HEK293T (cell line): ENCODE measurements at regions not wholly inside any gene's neighbourhood (a gene's known extent, or its start where the extent isn't known, plus 50 kb on each side); places are given as distances from the start of the nearest gene placed in this dataset.

Experiments
- CTCF ChIA-PET: fragments of 350-600 bp; formaldehyde crosslinking; extraction: SDS; loops from one replicate; lab custom pipeline; 2021; ENCODE audit warnings: antibody characterized with exemption, inconsistent platforms; lab: Yijun Ruan, JAX
- POLR2A ChIA-PET: fragments of 350-600 bp; formaldehyde crosslinking; extraction: SDS; loops from one replicate; lab custom pipeline; 2020; ENCODE audit warnings: antibody characterized with exemption, inconsistent platforms; lab: Yijun Ruan, JAX
- DNase-seq: peaks from one replicate; pipeline ENCODE4 v3.0.0; 2012; ENCODE audit warnings: mixed read lengths; ENCODE audit errors: extremely low spot score
- ARNT ChIP-seq: fragments of 450-650 bp; IDR thresholded peaks from 2 replicates; pipeline ENCODE4 v1.6.1; 2017; ENCODE audit warnings: mild to moderate bottlenecking
- BHLHE40 ChIP-seq: fragments of 450-650 bp; IDR thresholded peaks from 2 replicates; pipeline ENCODE4 v1.6.1; 2016; ENCODE audit warnings: mild to moderate bottlenecking, moderate library complexity, borderline replicate concordance
- CTBP1 ChIP-seq: fragments of 450-650 bp; IDR thresholded peaks from 2 replicates; pipeline ENCODE4 v1.6.1; 2016; ENCODE audit warnings: borderline replicate concordance
- ELF4 ChIP-seq: fragments of 450-650 bp; IDR thresholded peaks from 2 replicates; pipeline ENCODE4 v1.6.1; 2017; ENCODE audit warnings: antibody characterized with exemption
- FOXA1 ChIP-seq: fragments of 450-650 bp; IDR thresholded peaks from 2 replicates; pipeline ENCODE4 v1.6.1; 2016; ENCODE audit warnings: mild to moderate bottlenecking
- FOXK2 ChIP-seq: fragments of 450-650 bp; IDR thresholded peaks from 2 replicates; pipeline ENCODE4 v1.6.1; 2016; ENCODE audit warnings: mild to moderate bottlenecking
- FOXM1 ChIP-seq: fragments of 450-650 bp; IDR thresholded peaks from 2 replicates; pipeline ENCODE4 v1.6.1; 2017; ENCODE audit warnings: mild to moderate bottlenecking, borderline replicate concordance
- HDGF ChIP-seq: fragments of 450-650 bp; IDR thresholded peaks from 2 replicates; pipeline ENCODE4 v1.6.1; 2017; ENCODE audit warnings: antibody characterized with exemption, borderline replicate concordance
- L3MBTL2 ChIP-seq: fragments of 450-650 bp; conservative IDR thresholded peaks from 2 replicates; pipeline ENCODE4 v1.6.1; 2016; ENCODE audit warnings: mild to moderate bottlenecking
- LEF1 ChIP-seq: fragments of 450-650 bp; IDR thresholded peaks from 2 replicates; pipeline ENCODE4 v1.6.1; 2017; ENCODE audit warnings: mild to moderate bottlenecking, borderline replicate concordance
- NFRKB ChIP-seq: fragments of 450-650 bp; IDR thresholded peaks from 2 replicates; pipeline ENCODE4 v1.6.1; 2016; ENCODE audit warnings: mild to moderate bottlenecking, moderate library complexity
- PKNOX1 ChIP-seq: fragments of 450-650 bp; IDR thresholded peaks from 2 replicates; pipeline ENCODE4 v1.6.1; 2016
- SP1 ChIP-seq: fragments of 450-650 bp; IDR thresholded peaks from 2 replicates; pipeline ENCODE4 v1.6.1; 2017
- SUZ12 ChIP-seq: fragments of 450-650 bp; IDR thresholded peaks from 2 replicates; pipeline ENCODE4 v1.6.1; 2016; ENCODE audit warnings: mild to moderate bottlenecking
- TARDBP ChIP-seq: fragments of 450-650 bp; IDR thresholded peaks from 2 replicates; pipeline ENCODE4 v1.6.1; 2016
- ZNF384 ChIP-seq: fragments of 450-650 bp; IDR thresholded peaks from 2 replicates; pipeline ENCODE4 v1.6.1; 2016

DNA sequence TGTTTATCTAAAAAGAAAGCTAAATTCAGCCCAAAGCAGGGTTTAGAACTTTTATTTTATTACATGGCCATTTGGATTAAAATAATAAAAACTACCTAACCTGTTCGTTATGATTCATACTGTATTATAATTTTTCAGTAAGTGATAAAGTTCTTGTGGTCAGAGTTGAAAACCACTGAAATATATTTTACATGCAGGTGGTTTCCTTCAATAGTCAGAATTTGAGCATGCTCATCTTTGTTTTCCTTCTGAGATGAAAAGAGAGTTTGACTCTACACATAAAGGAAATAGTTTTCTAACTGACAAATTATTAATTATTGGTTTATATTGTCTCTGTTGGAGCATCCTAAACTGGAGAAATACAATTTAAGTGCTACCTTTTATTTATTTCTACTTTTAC lies 114.0 kb upstream of the FKBP1C start:
- ChIA-PET CTCF (interaction anchor here (0.7 kb wide), 1 partner anchor 1203 kb away, joined by 3 read pairs; no protein-coding TSS in a partner anchor), POLR2A (no interaction called here)
- no peak for TF ChIP-seq ARNT
- TF ChIP-seq FOXM1, result no peak
- TF ChIP-seq NFRKB, result no peak
- no peak for TF ChIP-seq BHLHE40
- no peak for TF ChIP-seq CTBP1
- TF ChIP-seq TARDBP, result no peak
- no peak for TF ChIP-seq LEF1
- TF ChIP-seq ZNF384, result no peak
- TF ChIP-seq ELF4, result no peak
- no peak for TF ChIP-seq PKNOX1
- no peak for TF ChIP-seq SP1
- TF ChIP-seq L3MBTL2, result no peak
- TF ChIP-seq SUZ12, result no peak
- TF ChIP-seq FOXA1, result no peak
- DNase-seq, result no peak

DNA sequence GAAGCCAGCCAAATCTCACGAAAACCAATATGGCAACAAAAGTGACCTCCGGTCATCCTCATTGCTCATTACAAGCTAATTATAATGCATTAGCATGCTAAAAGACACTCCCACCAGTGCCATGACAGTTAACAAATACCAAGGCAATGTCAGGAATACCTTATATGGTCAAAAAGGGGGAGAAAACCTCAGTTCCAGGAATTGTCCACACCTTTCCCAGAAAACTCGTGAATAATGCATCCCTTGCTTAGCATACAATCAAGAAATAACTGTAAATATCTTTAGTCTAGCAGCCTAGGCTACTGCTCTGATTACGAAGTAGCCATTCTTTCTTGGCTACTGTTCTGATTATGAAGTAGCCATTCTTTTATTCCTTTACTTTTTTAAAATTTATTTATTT lies 112.5 kb upstream of the FKBP1C start:
- CTCF ChIA-PET, result no interaction called here
- no peak for TF ChIP-seq PKNOX1
- no peak for TF ChIP-seq L3MBTL2
- no peak for TF ChIP-seq ELF4
- no peak for TF ChIP-seq SUZ12
- no peak for TF ChIP-seq SP1
- TF ChIP-seq ARNT, result no peak
- TF ChIP-seq BHLHE40, result no peak
- no peak for TF ChIP-seq ZNF384
- no peak for TF ChIP-seq LEF1
- no peak for TF ChIP-seq FOXK2
- no peak for TF ChIP-seq TARDBP
- no peak for TF ChIP-seq FOXA1
- no peak for TF ChIP-seq HDGF
- POLR2A ChIA-PET, result no interaction called here
- DNase-seq, result no peak

DNA sequence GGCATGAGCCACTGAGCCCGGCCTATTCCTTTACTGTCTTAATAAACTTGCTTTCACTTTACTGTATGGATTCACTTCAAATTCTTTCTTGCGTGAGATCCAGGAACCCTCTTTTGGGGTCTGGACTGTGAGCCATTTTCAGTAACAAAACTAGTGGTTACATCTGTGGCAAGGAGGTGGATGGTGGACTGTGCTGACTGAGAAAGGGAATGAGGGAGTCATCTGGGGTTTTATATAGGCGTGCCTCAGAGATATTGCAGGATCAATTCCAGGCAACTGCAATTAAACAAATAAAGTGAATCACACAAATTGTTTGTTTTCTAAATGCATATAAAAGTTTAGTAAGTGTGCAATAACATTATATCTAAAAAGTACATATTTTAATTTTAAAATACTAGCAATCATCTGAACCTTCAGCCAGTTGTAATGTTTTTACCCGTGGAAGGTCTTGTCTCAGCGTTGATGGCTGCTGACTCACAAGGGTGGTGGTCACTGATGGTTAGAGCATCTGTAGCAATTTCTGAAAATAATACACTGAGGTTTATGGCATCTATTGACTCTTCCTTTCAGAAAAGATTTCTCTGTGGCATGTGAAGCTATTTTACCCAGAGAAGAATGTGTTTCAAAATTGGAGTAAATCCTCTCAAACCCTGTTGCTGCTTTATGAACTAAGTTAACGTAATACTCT lies 111.4 kb upstream of the FKBP1C start:
- ChIA-PET CTCF (no interaction called here), POLR2A (no interaction called here)
- DNase-seq, result no peak
- TF ChIP-seq PKNOX1 (no peak), FOXK2 (no peak), L3MBTL2 (no peak), CTBP1 (no peak), FOXA1 (no peak), ELF4 (no peak), SUZ12 (no peak), HDGF (no peak), FOXM1 (no peak), NFRKB (no peak), ARNT (no peak), SP1 (no peak), LEF1 (no peak), TARDBP (no peak), ZNF384 (no peak), BHLHE40 (no peak)

GRCh38 chr6:63114610-63115211 lies 96.6 kb upstream of the FKBP1C start:
- CTCF ChIA-PET, result no interaction called here
- TF ChIP-seq SUZ12, result no peak
- TF ChIP-seq BHLHE40, result no peak
- no peak for TF ChIP-seq ZNF384
- TF ChIP-seq L3MBTL2, result no peak
- TF ChIP-seq ARNT, result no peak
- TF ChIP-seq LEF1, result no peak
- no peak for TF ChIP-seq ELF4
- no peak for TF ChIP-seq SP1
- no peak for TF ChIP-seq HDGF
- TF ChIP-seq TARDBP, result no peak
- TF ChIP-seq FOXA1, result no peak
- POLR2A ChIA-PET, result no interaction called here
- DNase-seq, result no peak

GRCh38 chr6:63121166-63121565 lies 90.1 kb upstream of the FKBP1C start:
- no peak for DNase-seq
- ChIA-PET POLR2A (no interaction called here), CTCF (no interaction called here)
- TF ChIP-seq TARDBP (no peak), ARNT (no peak), FOXK2 (no peak), L3MBTL2 (no peak), SP1 (no peak), ZNF384 (no peak), ELF4 (no peak), HDGF (no peak)

DNA sequence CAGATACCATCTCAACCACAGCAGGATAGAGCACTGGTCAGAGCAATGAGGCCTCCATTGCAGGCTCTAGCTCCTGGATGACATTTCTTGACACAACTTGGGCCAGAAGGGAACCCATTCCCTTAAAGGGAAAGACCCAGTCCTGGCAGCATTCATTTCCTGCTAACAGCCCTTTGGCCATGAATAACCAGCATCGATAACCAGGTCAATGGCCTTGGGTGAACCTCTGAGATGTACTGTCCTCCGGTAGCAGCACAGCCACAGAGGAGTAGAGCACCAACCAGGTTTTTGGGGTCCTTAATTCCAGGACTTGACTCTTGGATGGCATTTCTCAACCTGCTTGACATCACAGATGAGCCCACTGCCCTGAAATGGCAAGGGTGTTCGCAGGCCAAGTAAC lies 71.2 kb upstream of the FKBP1C start:
- ChIA-PET POLR2A (no interaction called here), CTCF (no interaction called here)
- no peak for DNase-seq
- TF ChIP-seq ZNF384, result no peak
- TF ChIP-seq LEF1, result no peak
- no peak for TF ChIP-seq CTBP1
- no peak for TF ChIP-seq SP1
- no peak for TF ChIP-seq L3MBTL2
- TF ChIP-seq FOXA1, result no peak
